ENCODE measurements at regions not wholly inside any gene's neighbourhood (a gene's known extent, or its start where the extent isn't known, plus 50 kb on each side); places are given as distances from the start of the nearest gene placed in this dataset.

- no peak for TF ChIP-seq CTCF (IDR thresholded peaks at IDR 0.05 in 8 of 11, conservative IDR thresholded peaks at IDR 0.05 in 3 of 11)
- TF ChIP-seq POLR2A (IDR thresholded peaks at IDR 0.05): no peak
- TF ChIP-seq POLR2AphosphoS5 (IDR thresholded peaks at IDR 0.05): no peak
Observed at GRCh38 chr5:15243301-15244020, 256.5 kb upstream of the FBXL7 start.

Data from spleen (tissue), 7 donors.